HCT116 (cell line): ENCODE measurements at regions not wholly inside any gene's neighbourhood (a gene's known extent, or its start where the extent isn't known, plus 50 kb on each side); places are given as distances from the start of the nearest gene placed in this dataset.
A peak's percentile ranks its signal among the peaks of the same experiment; 100 is the strongest.

Source experiments
- ATAC-seq: fragments of 200-7000 bp; cut with Tn5 transposase; 2 replicates; pipeline ENCODE4 v1.9.1; 2020; ENCODE audit warnings: mild to moderate bottlenecking, moderate library complexity
- BruUV-seq: library from RNA; stranded (reverse); fragments of 400-500 nt; replicated peaks from 2 replicates; lab custom pipeline; 2021; lab: Mats Ljungman, UMichigan
- CTCF ChIA-PET: fragments of 300-600 bp; sonication (Branson Sonifier 250); formaldehyde crosslinking; loops from one replicate; lab custom pipeline; 2021; ENCODE audit warnings: antibody characterized with exemption; lab: Charles Lee
- POLR2A ChIA-PET: fragments of 300-600, 350-600 bp; sonication (Branson Sonifier 250); formaldehyde crosslinking; loops from one replicate; lab custom pipeline; 2021; ENCODE audit warnings: antibody characterized with exemption; lab: Charles Lee
- RAD21 ChIA-PET, 2 experiments: fragments of 300-600 bp; sonication (Branson Sonifier 250); formaldehyde crosslinking; loops; one replicate each; lab custom pipeline; 2023; ENCODE audit warnings: low total read pairs in 2 of 2; ENCODE audit not compliant: uncharacterized antibody in 2 of 2, unreplicated experiment in 2 of 2, low non-redundant PET in 1 of 2; lab: Charles Lee
- DNase-seq: peaks from one replicate; pipeline ENCODE4 v3.0.0-alpha.2; 2010; ENCODE audit warnings: low read depth, low spot score
- H2AFZ ChIP-seq: fragments of 200-600 bp; shearing (Covaris generic), sonication (generic); 2 replicates; pipeline ENCODE4 v1.6.1; 2017; ENCODE audit warnings: low read depth, mixed run types, mixed read lengths, antibody characterized with exemption, low read length; ENCODE audit not compliant: poor library complexity, severe bottlenecking
- H3K27ac ChIP-seq: 2 replicates; pipeline ENCODE4 v1.5.1; 2012; ENCODE audit warnings: low read depth, low read length
- H3K27me3 ChIP-seq: fragments of 200-600 bp; sonication (generic); 2 replicates; pipeline ENCODE4 v1.6.1; 2016; ENCODE audit warnings: mixed run types, low read length, mixed read lengths; ENCODE audit not compliant: insufficient read depth
- H3K36me3 ChIP-seq, 2 experiments: fragments of 200-500 bp in 1 of 2; fragments of 200-600 bp in 1 of 2; sonication (Bioruptor generic) in 1 of 2; sonication (generic) in 1 of 2; 2 replicates each; pipeline versions ENCODE4 v1.5.1 to v1.6.1; 2014 to 2016; ENCODE audit warnings: low read length in 2 of 2, inconsistent platforms in 1 of 2, mixed read lengths in 1 of 2, mixed run types in 1 of 2; ENCODE audit not compliant: insufficient read depth in 2 of 2, control insufficient read depth in 1 of 2
- H3K4me1 ChIP-seq, 2 experiments: fragments of 200-600 bp in 1 of 2; sonication (generic) in 1 of 2; 2 replicates each; pipeline versions ENCODE4 v1.5.1 to v1.6.1; 2012 to 2017; ENCODE audit warnings: low read length in 2 of 2, inconsistent platforms in 1 of 2, mild to moderate bottlenecking in 1 of 2, mixed read lengths in 1 of 2, mixed run types in 1 of 2, moderate library complexity in 1 of 2; ENCODE audit not compliant: insufficient read depth in 2 of 2, control insufficient read depth in 1 of 2
- H3K4me2 ChIP-seq: fragments of 200-600 bp; sonication (generic); 2 replicates; pipeline ENCODE4 v1.6.1; 2017; ENCODE audit warnings: mixed run types, low read length, mixed read lengths
- H3K4me3 ChIP-seq, 2 experiments: fragments of 200-600 bp in 1 of 2; sonication (generic) in 1 of 2; replicated peaks in 1 of 2; 2 replicates each; pipeline ENCODE4 v1.5.1; 2011 to 2016; ENCODE audit warnings: low read length in 2 of 2, control low read depth in 1 of 2, low read depth in 1 of 2, mild to moderate bottlenecking in 1 of 2, mixed read lengths in 1 of 2, mixed run types in 1 of 2
- H3K79me2 ChIP-seq: fragments of 200-600 bp; sonication (generic); 2 replicates; pipeline ENCODE4 v1.6.1; 2017; ENCODE audit warnings: mild to moderate bottlenecking, mixed run types, low read length, moderate library complexity, mixed read lengths; ENCODE audit not compliant: insufficient read depth
- H3K9ac ChIP-seq: fragments of 200-600 bp; sonication (generic); 2 replicates; pipeline ENCODE4 v1.6.1; 2016; ENCODE audit warnings: low read length, mixed read lengths
- H3K9me2 ChIP-seq: fragments of 200-600 bp; sonication (generic), shearing (Covaris generic); 2 replicates; pipeline ENCODE4 v1.6.1; 2017; ENCODE audit warnings: mixed run types, mild to moderate bottlenecking, moderate library complexity; ENCODE audit not compliant: insufficient read depth
- H3K9me3 ChIP-seq, 2 experiments: fragments of 200-500 bp in 1 of 2; fragments of 200-600 bp in 1 of 2; sonication (Bioruptor generic) in 1 of 2; sonication (generic) in 1 of 2; 2 replicates each; pipeline ENCODE4 v1.6.1; 2014 to 2017; ENCODE audit warnings: low read length in 2 of 2, mixed read lengths in 2 of 2, inconsistent platforms in 1 of 2, low read depth in 1 of 2, mild to moderate bottlenecking in 1 of 2, mixed run types in 1 of 2, moderate library complexity in 1 of 2; ENCODE audit not compliant: control insufficient read depth in 1 of 2, insufficient read depth in 1 of 2
- H4K20me1 ChIP-seq: fragments of 200-600 bp; sonication (generic), shearing (Covaris generic); 2 replicates; pipeline ENCODE4 v1.6.1; 2017; ENCODE audit warnings: mixed run types, mild to moderate bottlenecking, moderate library complexity; ENCODE audit not compliant: insufficient read depth
- CTCF ChIP-seq, 3 experiments: fragments of 200-600 bp in 1 of 3; sonication (generic) in 1 of 3; IDR thresholded peaks in 2 of 3; conservative IDR thresholded peaks in 1 of 3; 2 replicates each; pipeline ENCODE4 v1.5.1; 2012 to 2017; ENCODE audit warnings: low read depth in 2 of 3, low read length in 2 of 3, antibody characterized with exemption in 1 of 3, borderline replicate concordance in 1 of 3, control low read depth in 1 of 3, mild to moderate bottlenecking in 1 of 3, mixed read lengths in 1 of 3, mixed run types in 1 of 3, moderate library complexity in 1 of 3; ENCODE audit not compliant: insufficient read depth in 1 of 3
- POLR2A ChIP-seq: IDR thresholded peaks from 2 replicates; pipeline ENCODE4 v1.7.0; 2011; ENCODE audit warnings: borderline replicate concordance; ENCODE audit not compliant: insufficient read depth, insufficient read length; ENCODE audit errors: extremely low read depth
- ZNF274 ChIP-seq: fragments of 200-500 bp; sonication (Bioruptor generic); IDR thresholded peaks from 2 replicates; pipeline ENCODE4 v1.6.1; 2014; ENCODE audit warnings: mild to moderate bottlenecking, low read depth, low read length, inconsistent platforms
- intact Hi-C: fragments of 100-400 bp; cut with micrococcal nuclease; formaldehyde crosslinking; loops from 2 replicates; pipeline ENCODE4 v1.10.0; 2022

GRCh38 chr3:34386309-34386708, 587.9 kb downstream of the PDCD6IP start:
- CTCF ChIA-PET, result no interaction called here
- ATAC-seq, result no peak

GRCh38 chr3:34387826-34388564, 589.6 kb downstream of the PDCD6IP start:
- Histone ChIP-seq H3K9me2 (no peaks in the 10 kb centered on the region), H3K4me3 (no peak overlapping the region), H2AFZ (no peak overlapping the region), H4K20me1 (no peaks in the 10 kb centered on the region), H3K9me3 (no peaks in the 10 kb centered on the region), H3K9ac (no peak overlapping the region), H3K27me3 (no peaks in the 10 kb centered on the region), H3K27ac (no peak overlapping the region), H3K36me3 (no peaks in the 10 kb centered on the region), H3K4me1 (no peaks in the 10 kb centered on the region), H3K4me2 (no peak overlapping the region), H3K79me2 (no peaks in the 10 kb centered on the region)
- RAD21 ChIA-PET, result no interaction called here
- intact Hi-C loops, result no loop called here
- ATAC-seq, result no peak
- POLR2A ChIA-PET, result no interaction called here
- TF ChIP-seq CTCF (IDR thresholded peaks at IDR 0.05 in 2 of 3, conservative IDR thresholded peaks at IDR 0.05 in 1 of 3; ENCODE audit: borderline replicate concordance in 1 of 3, insufficient read depth in 1 of 3, low read depth in 2 of 3, low read length in 2 of 3) (0 out of 6 replicates have a peak, but pooled peaks of 1 of the 3 experiments have one; percentile 5), POLR2A (no peak)
- CTCF ChIA-PET, result no interaction called here
- no peak for DNase-seq
- no TSS peak for BruUV-seq

More at GRCh38 chr3:34386309-34386708, 587.9 kb downstream of the PDCD6IP start:
- RAD21 ChIA-PET, result no interaction called here
- no TSS peak for BruUV-seq
- no peaks in the 10 kb centered on the region for H3K4me1 ChIP-seq
- H4K20me1 ChIP-seq, result no peaks in the 10 kb centered on the region
- TF ChIP-seq ZNF274, result no peak
- H3K4me3 ChIP-seq, result no peak overlapping the region
- H3K9ac ChIP-seq, result no peak overlapping the region
- no peak overlapping the region for H3K27ac ChIP-seq
- H2AFZ ChIP-seq, result no peak overlapping the region
- intact Hi-C loops, result no loop called here
- no peak overlapping the region for H3K4me2 ChIP-seq
- H3K9me2 ChIP-seq, result no peaks in the 10 kb centered on the region
- POLR2A ChIA-PET, result no interaction called here
- H3K79me2 ChIP-seq, result no peaks in the 10 kb centered on the region
- no peaks in the 10 kb centered on the region for H3K36me3 ChIP-seq
- DNase-seq, result no peak
- no peaks in the 10 kb centered on the region for H3K27me3 ChIP-seq
- H3K9me3 ChIP-seq, result no peaks in the 10 kb centered on the region
